ENCODE measurements at regions not wholly inside any gene's neighbourhood (a gene's known extent, or its start where the extent isn't known, plus 50 kb on each side); places are given as distances from the start of the nearest gene placed in this dataset.

DNA sequence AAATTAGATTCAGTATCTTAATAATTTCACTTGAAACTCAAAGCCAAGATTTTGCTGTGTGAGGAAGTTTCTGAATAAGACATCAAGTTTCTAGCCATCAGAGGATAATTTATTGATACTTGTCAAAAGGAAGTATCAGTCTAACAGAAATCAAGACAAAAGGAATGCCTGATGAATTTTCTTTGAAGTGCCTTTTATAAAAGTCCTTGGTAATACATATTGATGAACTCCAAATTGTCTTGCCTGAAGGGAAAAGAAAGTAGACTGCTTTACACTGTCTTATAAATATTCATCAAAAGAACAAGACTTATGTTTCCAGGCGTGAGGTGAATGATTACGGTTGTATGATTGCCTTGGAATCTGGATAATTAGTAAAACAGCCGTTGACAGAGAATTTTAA is 986.0 kb upstream of the MAP3K7 start:
- TF ChIP-seq CTCF (IDR thresholded peaks at IDR 0.05) (no peak), POLR2A (IDR thresholded peaks at IDR 0.05) (no peak), POLR2AphosphoS5 (IDR thresholded peaks at IDR 0.05) (no peak)
- Histone ChIP-seq H3K4me3 (no peak overlapping the region), H3K27me3 (no peaks in the 10 kb centered on the region), H3K27ac (no peak overlapping the region), H3K4me1 (no peaks in the 10 kb centered on the region), H3K36me3 (no peaks in the 10 kb centered on the region), H3K9me3 (no peaks in the 10 kb centered on the region)
- DNase-seq (ENCODE audit: low spot score in 2 of 2) = no peak
- intact Hi-C loops (cut with DNase I; ENCODE audit: low total_unique reads) = no loop called here

DNA sequence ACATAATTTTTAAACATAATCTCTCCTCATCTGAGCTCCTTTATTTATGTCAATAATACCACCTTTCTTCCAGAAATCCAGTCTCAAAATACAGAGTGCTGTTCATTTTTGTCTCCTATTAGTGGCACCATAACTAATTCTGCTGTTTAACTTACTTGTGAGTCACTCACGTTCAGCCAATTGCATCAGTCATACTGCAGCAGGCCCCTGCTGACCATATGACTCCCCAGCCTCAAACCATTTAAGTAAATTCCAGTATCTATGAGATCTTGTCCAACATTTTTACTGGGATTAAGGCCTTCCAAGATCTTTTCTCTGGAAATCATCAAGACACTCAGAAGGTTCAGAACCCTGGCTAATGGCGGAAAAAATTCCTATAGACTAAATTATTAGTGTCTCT is 982.2 kb upstream of the MAP3K7 start:
- DNase-seq (ENCODE audit: low spot score in 2 of 2) = no peak
- H3K36me3 ChIP-seq = no peaks in the 10 kb centered on the region
- no peak overlapping the region for H3K4me3 ChIP-seq
- no peaks in the 10 kb centered on the region for H3K9me3 ChIP-seq
- intact Hi-C loops (cut with DNase I; ENCODE audit: low total_unique reads) = no loop called here
- no peak for TF ChIP-seq POLR2AphosphoS5 (IDR thresholded peaks at IDR 0.05)
- H3K27ac ChIP-seq = no peak overlapping the region
- H3K27me3 ChIP-seq = no peaks in the 10 kb centered on the region
- no peaks in the 10 kb centered on the region for H3K4me1 ChIP-seq

- DNase-seq (ENCODE audit: low spot score in 2 of 2) = no peak
- no peaks in the 10 kb centered on the region for H3K9me3 ChIP-seq
- no peaks in the 10 kb centered on the region for H3K27me3 ChIP-seq
- H3K4me1 ChIP-seq = no peaks in the 10 kb centered on the region
- no peaks in the 10 kb centered on the region for H3K36me3 ChIP-seq
- intact Hi-C loops (cut with DNase I; ENCODE audit: low total_unique reads) = no loop called here
- no peak for TF ChIP-seq CTCF (IDR thresholded peaks at IDR 0.05)
- H3K27ac ChIP-seq = no peak overlapping the region
- no peak overlapping the region for H3K4me3 ChIP-seq
These were observed 979.6 kb upstream of the MAP3K7 start for GRCh38 chr6:91566467-91566866.

DNA sequence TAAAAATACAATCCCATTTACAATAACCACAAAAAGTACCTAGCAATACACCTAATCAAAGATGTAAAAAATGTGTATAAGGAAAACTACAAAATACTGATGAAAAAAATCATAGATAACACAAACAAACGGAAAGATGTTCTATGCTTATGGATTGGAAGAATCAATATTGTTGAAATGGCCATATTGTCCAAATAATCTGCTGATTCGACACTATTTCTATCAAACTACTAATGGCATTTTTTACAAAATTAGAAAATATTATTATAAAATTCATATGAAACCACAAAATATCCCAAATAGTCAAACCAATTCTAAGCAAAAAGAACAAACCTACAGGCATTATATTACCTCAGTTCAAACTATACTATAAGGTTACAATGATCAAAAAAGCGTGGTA is 978.3 kb upstream of the MAP3K7 start:
- no peak overlapping the region for H3K4me3 ChIP-seq
- intact Hi-C loops (cut with DNase I; ENCODE audit: low total_unique reads) = no loop called here
- DNase-seq (ENCODE audit: low spot score in 2 of 2) = no peak
- H3K9me3 ChIP-seq = peaks cover 0 to 5% of the 10 kb centered on the region in 2 donors
- H3K36me3 ChIP-seq = no peaks in the 10 kb centered on the region
- H3K27me3 ChIP-seq = no peaks in the 10 kb centered on the region
- TF ChIP-seq POLR2A (IDR thresholded peaks at IDR 0.05) = no peak
- no peak for TF ChIP-seq CTCF (IDR thresholded peaks at IDR 0.05)
- no peak for TF ChIP-seq POLR2AphosphoS5 (IDR thresholded peaks at IDR 0.05)
- no peak overlapping the region for H3K27ac ChIP-seq
- no peaks in the 10 kb centered on the region for H3K4me1 ChIP-seq

GRCh38 chr6:91562955-91563354 is 976.1 kb upstream of the MAP3K7 start:
- intact Hi-C loops (cut with DNase I; ENCODE audit: low total_unique reads) = no loop called here
- no peak for DNase-seq (ENCODE audit: low spot score in 2 of 2)
- H3K4me3 ChIP-seq = no peak overlapping the region
- H3K9me3 ChIP-seq = peaks cover 0 to 9% of the 10 kb centered on the region in 2 donors
- TF ChIP-seq POLR2AphosphoS5 (IDR thresholded peaks at IDR 0.05) = no peak
- TF ChIP-seq POLR2A (IDR thresholded peaks at IDR 0.05) = no peak
- TF ChIP-seq CTCF (IDR thresholded peaks at IDR 0.05) = no peak
- no peaks in the 10 kb centered on the region for H3K4me1 ChIP-seq
- no peaks in the 10 kb centered on the region for H3K36me3 ChIP-seq
- H3K27me3 ChIP-seq = no peaks in the 10 kb centered on the region
- H3K27ac ChIP-seq = no peak overlapping the region

GRCh38 chr6:91560409-91560808 is 973.5 kb upstream of the MAP3K7 start:
- Histone ChIP-seq H3K9me3 (peaks cover 0 to 9% of the 10 kb centered on the region in 2 donors), H3K27ac (no peak overlapping the region), H3K4me3 (no peak overlapping the region), H3K4me1 (no peaks in the 10 kb centered on the region), H3K27me3 (no peaks in the 10 kb centered on the region), H3K36me3 (no peaks in the 10 kb centered on the region)
- intact Hi-C loops (cut with DNase I; ENCODE audit: low total_unique reads) = no loop called here
- TF ChIP-seq CTCF (IDR thresholded peaks at IDR 0.05) (no peak), POLR2AphosphoS5 (IDR thresholded peaks at IDR 0.05) (no peak), POLR2A (IDR thresholded peaks at IDR 0.05) (no peak)
- no peak for DNase-seq (ENCODE audit: low spot score in 2 of 2)

Data from breast epithelium (tissue), 4 donors.